ENCODE measurements at regions not wholly inside any gene's neighbourhood (a gene's known extent, or its start where the extent isn't known, plus 50 kb on each side); places are given as distances from the start of the nearest gene placed in this dataset.
"Not testable (repeated sequence)": the region's sequence is repeated elsewhere in the genome, so short reads cannot be mapped to it uniquely, and the experiment has no call there.

- not testable (repeated sequence) for TF ChIP-seq CTCF (IDR thresholded peaks at IDR 0.05); POLR2AphosphoS5 (IDR thresholded peaks at IDR 0.05; ENCODE audit: low read depth, low read length); TCF7L2 (IDR thresholded peaks at IDR 0.05; ENCODE audit: low read depth, low read length); SIN3A (IDR thresholded peaks at IDR 0.05; ENCODE audit: borderline replicate concordance, insufficient read depth, low read depth, low read length)
These were observed 253.7 kb upstream of the ACO1 start for GRCh38 chr9:32130709-32131108.
